HepG2 (cell line): ENCODE measurements at regions not wholly inside any gene's neighbourhood (a gene's known extent, or its start where the extent isn't known, plus 50 kb on each side); places are given as distances from the start of the nearest gene placed in this dataset.

ENCODE experiments used
- ATAC-seq: fragments of 200-7000 bp; cut with Tn5 transposase; 3 replicates; pipeline ENCODE4 v1.9.1; 2020; ENCODE audit warnings: mild to moderate bottlenecking, moderate library complexity
- BruUV-seq: library from RNA; stranded (reverse); fragments of 400-500 nt; replicated peaks from 2 replicates; lab custom pipeline; 2021; lab: Mats Ljungman, UMichigan
- CTCF ChIA-PET: fragments of 300-600 bp; formaldehyde crosslinking; extraction: SDS; loops from one replicate; lab custom pipeline; 2021; ENCODE audit warnings: low total read pairs, inconsistent platforms, low intra/inter-chr PET ratio; lab: Yijun Ruan, JAX
- POLR2A ChIA-PET: fragments of 350-600 bp; sonication (Branson Sonifier 250); formaldehyde crosslinking; loops from one replicate; lab custom pipeline; 2020; ENCODE audit warnings: antibody characterized with exemption, inconsistent platforms; lab: Yijun Ruan, JAX
- DNase-seq: peaks from one replicate; pipeline ENCODE4 v3.0.0-alpha.2; 2015; ENCODE audit warnings: low spot score
- FAIRE-seq: peaks from 3 replicates; lab custom pipeline; 2011; peaks lifted over from hg19 to GRCh38; lab: Jason Lieb, UNC
- H2AFZ ChIP-seq: one replicate; pipeline ENCODE4 v1.6.1; 2011; ENCODE audit warnings: low read length, inconsistent platforms
- H3K27ac ChIP-seq: fragments of 300-600 bp; 3 replicates; pipeline ENCODE4 v1.8.0; 2011; ENCODE audit warnings: mixed run types, mild to moderate bottlenecking, mixed read lengths, low read length, inconsistent platforms; ENCODE audit not compliant: insufficient read depth; ENCODE audit errors: extremely low read length
- H3K27me3 ChIP-seq, 2 experiments: fragments of 200-600 bp in 1 of 2; 2 replicates in 1 of 2; 3 replicates in 1 of 2; pipeline versions ENCODE4 v1.6.0 to v1.8.0; 2011; ENCODE audit warnings: low read length in 2 of 2, mild to moderate bottlenecking in 2 of 2, moderate library complexity in 2 of 2, inconsistent platforms in 1 of 2; ENCODE audit not compliant: insufficient read depth in 2 of 2, control insufficient read depth in 1 of 2
- H3K36me3 ChIP-seq, 2 experiments: fragments of 200-600 bp in 1 of 2; replicated peaks in 1 of 2; 2 replicates in 1 of 2; 3 replicates in 1 of 2; pipeline versions ENCODE4 v1.5.1 to v1.8.0; 2011; ENCODE audit warnings: low read length in 2 of 2, inconsistent platforms in 1 of 2; ENCODE audit not compliant: insufficient read depth in 2 of 2, control insufficient read depth in 1 of 2
- H3K4me1 ChIP-seq: 2 replicates; pipeline ENCODE4 v1.5.1; 2012; ENCODE audit warnings: low read length, inconsistent platforms; ENCODE audit not compliant: insufficient read depth
- H3K4me2 ChIP-seq: 2 replicates; pipeline ENCODE4 v1.6.0; 2011; ENCODE audit warnings: low read depth, low read length, inconsistent platforms
- H3K4me3 ChIP-seq, 3 experiments: fragments of 200-600 bp in 1 of 3; sonication (generic), shearing (Covaris generic) in 1 of 3; replicated peaks in 1 of 3; 2 replicates each; pipeline ENCODE4 v1.5.1; 2011 to 2016; ENCODE audit warnings: low read length in 3 of 3, inconsistent platforms in 2 of 3, low read depth in 2 of 3, mild to moderate bottlenecking in 2 of 3, control low read depth in 1 of 3, mixed read lengths in 1 of 3; ENCODE audit not compliant: insufficient read depth in 1 of 3
- H3K79me2 ChIP-seq: one replicate; pipeline ENCODE4 v1.6.1; 2011; ENCODE audit warnings: low read length, inconsistent platforms; ENCODE audit not compliant: insufficient read depth
- H3K9ac ChIP-seq: 2 replicates; pipeline ENCODE4 v1.6.0; 2011; ENCODE audit warnings: mild to moderate bottlenecking, low read depth, low read length, inconsistent platforms; ENCODE audit not compliant: insufficient read depth
- H3K9me3 ChIP-seq: 2 replicates; pipeline ENCODE4 v1.5.1; 2012; ENCODE audit warnings: mild to moderate bottlenecking, low read length
- H4K20me1 ChIP-seq: 2 replicates; pipeline ENCODE4 v1.6.0; 2011; ENCODE audit warnings: inconsistent platforms, mild to moderate bottlenecking, low read length, moderate library complexity; ENCODE audit not compliant: insufficient read depth
- CTCF ChIP-seq: sonication (generic); formaldehyde crosslinking; IDR thresholded peaks from 2 replicates; pipeline ENCODE4 v1.5.0; 2020; ENCODE audit warnings: mild to moderate bottlenecking, missing genetic modification reagents, moderate library complexity
- FOXO1 ChIP-seq: sonication (generic); formaldehyde crosslinking; IDR thresholded peaks from 2 replicates; pipeline ENCODE4 v1.4.0; 2020; ENCODE audit warnings: missing genetic modification reagents
- KAT8 ChIP-seq: IDR thresholded peaks from 2 replicates; pipeline ENCODE4 v1.6.1; 2016; ENCODE audit warnings: missing genetic modification reagents, missing compliant biosample characterization
- KDM4B ChIP-seq: sonication (generic); formaldehyde crosslinking; IDR thresholded peaks from 2 replicates; pipeline ENCODE4 v1.4.0; 2020; ENCODE audit warnings: missing genetic modification reagents
- KDM6A ChIP-seq: IDR thresholded peaks from 2 replicates; pipeline ENCODE4 v1.6.1; 2016; ENCODE audit warnings: low read depth
- MLX ChIP-seq: IDR thresholded peaks from 2 replicates; pipeline ENCODE4 v1.6.1; 2016
- PBX2 ChIP-seq: IDR thresholded peaks from 2 replicates; pipeline ENCODE4 v1.6.1; 2016; ENCODE audit warnings: control low read depth
- PHF5A ChIP-seq: IDR thresholded peaks from one replicate; pipeline ENCODE4 v1.6.1; 2018; ENCODE audit warnings: low read depth, missing genetic modification reagents; ENCODE audit not compliant: unreplicated experiment
- PRDM15 ChIP-seq: sonication (generic); formaldehyde crosslinking; IDR thresholded peaks from 2 replicates; pipeline ENCODE4 v1.4.0; 2020; ENCODE audit warnings: missing genetic modification reagents
- SMARCC2 ChIP-seq: fragments of 450-650 bp; IDR thresholded peaks from 2 replicates; pipeline ENCODE4 v1.6.1; 2017; ENCODE audit warnings: antibody characterized with exemption, mild to moderate bottlenecking
- STAG1 ChIP-seq: sonication (generic); formaldehyde crosslinking; IDR thresholded peaks from 2 replicates; pipeline ENCODE4 v1.4.0; 2020; ENCODE audit warnings: missing genetic modification reagents
- STAT5B ChIP-seq: sonication (generic); formaldehyde crosslinking; IDR thresholded peaks from 2 replicates; pipeline ENCODE4 v1.4.0; 2020; ENCODE audit warnings: missing genetic modification reagents
- ZNF549 ChIP-seq: sonication (generic); formaldehyde crosslinking; IDR thresholded peaks from 2 replicates; pipeline ENCODE4 v1.5.0; 2020; ENCODE audit warnings: missing genetic modification reagents
- ZNF720 ChIP-seq: sonication (generic); formaldehyde crosslinking; IDR thresholded peaks from 2 replicates; pipeline ENCODE4 v1.4.0; 2020; ENCODE audit warnings: missing genetic modification reagents
- WGBS: methylation state at CpG from one replicate; pipeline ENCODE4 v1.1.6; 2017; ENCODE audit warnings: low lambda C conversion rate; 5-methylcytosine and 5-hydroxymethylcytosine counted together
- in situ Hi-C: cut with HindIII; loops from 2 replicates; pipeline ENCODE4 v1.10.0; 2017; ENCODE audit warnings: low pct_unique_long_range_greater_than_20kb; ENCODE audit not compliant: extremely low pct_ligation_motif_present
- intact Hi-C: fragments of 100-400 bp; cut with micrococcal nuclease; formaldehyde crosslinking; loops from one replicate; pipeline ENCODE4 v1.10.0; 2022; ENCODE audit not compliant: unreplicated experiment

GRCh38 chr3:186487819-186488218, 56.4 kb downstream of the CRYGS start:
- no peaks in the 10 kb centered on the region for H3K36me3 ChIP-seq
- intact Hi-C loops: no loop called here
- no peak; the same call in 2 of the 3 replicates for ATAC-seq
- no peak overlapping the region for H3K4me2 ChIP-seq
- TF ChIP-seq CTCF (CRISPR knock-in tag): peak; percentile 43
- no peak for TF ChIP-seq KAT8
- TF ChIP-seq STAG1 (CRISPR knock-in tag): peak; percentile 30; the same call in 1 of the 2 replicates
- TF ChIP-seq PHF5A (CRISPR knock-in tag): no peak
- TF ChIP-seq, all 625 proteins: peak for 2
- Histone ChIP-seq H3K4me3 (no peak overlapping the region), H3K79me2 (no peaks in the 10 kb centered on the region), H3K9me3 (no peaks in the 10 kb centered on the region), H2AFZ (no peak overlapping the region), H3K27ac (no peak overlapping the region), H3K9ac (no peak overlapping the region), H3K4me1 (no peaks in the 10 kb centered on the region), H3K27me3 (peaks cover 0 to 6% of the 10 kb centered on the region in 2 experiments; a peak in 1 of 5 replicates), H4K20me1 (no peaks in the 10 kb centered on the region)
- DNase-seq: no peak
- WGBS: 33% methylated on average over 3 of the region's 3 CpGs
- in situ Hi-C loops: no loop called here
- CTCF ChIA-PET: no interaction called here
- BruUV-seq: no TSS peak
- POLR2A ChIA-PET: no interaction called here
- no peak for FAIRE-seq

- H2AFZ ChIP-seq: no peak overlapping the region
- H3K27me3 ChIP-seq: 0 out of 5 replicates have a peak, but pooled peaks cover 0 to 3% of the 10 kb centered on the region in 2 experiments
- ATAC-seq: no peak
- H3K36me3 ChIP-seq: no peaks in the 10 kb centered on the region
- in situ Hi-C loops: no loop called here
- DNase-seq: no peak
- no peak overlapping the region for H3K9ac ChIP-seq
- no TSS peak for BruUV-seq
- no peak overlapping the region for H3K4me2 ChIP-seq
- no peak overlapping the region for H3K4me3 ChIP-seq
- H3K4me1 ChIP-seq: no peaks in the 10 kb centered on the region
- H3K9me3 ChIP-seq: no peaks in the 10 kb centered on the region
- ChIA-PET POLR2A (no interaction called here), CTCF (no interaction called here)
- WGBS: 71% methylated on average over 4 of the region's 4 CpGs
- H3K79me2 ChIP-seq: no peaks in the 10 kb centered on the region
- no peak overlapping the region for H3K27ac ChIP-seq
- no peak for FAIRE-seq
- H4K20me1 ChIP-seq: no peaks in the 10 kb centered on the region
- intact Hi-C loops: no loop called here
- no peak for TF ChIP-seq ZNF549 (CRISPR knock-in tag)
- TF ChIP-seq STAT5B (CRISPR knock-in tag): no peak
- TF ChIP-seq ZNF720 (CRISPR knock-in tag): no peak
- TF ChIP-seq PRDM15 (CRISPR knock-in tag): no peak
- TF ChIP-seq MLX (CRISPR knock-in tag): no peak
- TF ChIP-seq KDM4B (CRISPR knock-in tag): no peak
- TF ChIP-seq PBX2 (CRISPR knock-in tag): no peak
- no peak for TF ChIP-seq KDM6A
- TF ChIP-seq FOXO1 (CRISPR knock-in tag): no peak
- TF ChIP-seq SMARCC2: no peak
These were observed 57.1 kb downstream of the CRYGS start for GRCh38 chr3:186487037-186487436.
